HepG2 (cell line): ENCODE measurements at regions not wholly inside any gene's neighbourhood (a gene's known extent, or its start where the extent isn't known, plus 50 kb on each side); places are given as distances from the start of the nearest gene placed in this dataset.

ENCODE experiments used
- ATAC-seq: fragments of 200-7000 bp; cut with Tn5 transposase; 3 replicates; pipeline ENCODE4 v1.9.1; 2020; ENCODE audit warnings: mild to moderate bottlenecking, moderate library complexity
- BruUV-seq: library from RNA; stranded (reverse); fragments of 400-500 nt; replicated peaks from 2 replicates; lab custom pipeline; 2021; lab: Mats Ljungman, UMichigan
- CTCF ChIA-PET: fragments of 300-600 bp; formaldehyde crosslinking; extraction: SDS; loops from one replicate; lab custom pipeline; 2021; ENCODE audit warnings: low total read pairs, inconsistent platforms, low intra/inter-chr PET ratio; lab: Yijun Ruan, JAX
- POLR2A ChIA-PET: fragments of 350-600 bp; sonication (Branson Sonifier 250); formaldehyde crosslinking; loops from one replicate; lab custom pipeline; 2020; ENCODE audit warnings: antibody characterized with exemption, inconsistent platforms; lab: Yijun Ruan, JAX
- DNase-seq: peaks from one replicate; pipeline ENCODE4 v3.0.0-alpha.2; 2015; ENCODE audit warnings: low spot score
- FAIRE-seq: peaks from 3 replicates; lab custom pipeline; 2011; peaks lifted over from hg19 to GRCh38; lab: Jason Lieb, UNC
- H2AFZ ChIP-seq: one replicate; pipeline ENCODE4 v1.6.1; 2011; ENCODE audit warnings: low read length, inconsistent platforms
- H3K27ac ChIP-seq: fragments of 300-600 bp; 3 replicates; pipeline ENCODE4 v1.8.0; 2011; ENCODE audit warnings: mixed run types, mild to moderate bottlenecking, mixed read lengths, low read length, inconsistent platforms; ENCODE audit not compliant: insufficient read depth; ENCODE audit errors: extremely low read length
- H3K27me3 ChIP-seq, 2 experiments: fragments of 200-600 bp in 1 of 2; 2 replicates in 1 of 2; 3 replicates in 1 of 2; pipeline versions ENCODE4 v1.6.0 to v1.8.0; 2011; ENCODE audit warnings: low read length in 2 of 2, mild to moderate bottlenecking in 2 of 2, moderate library complexity in 2 of 2, inconsistent platforms in 1 of 2; ENCODE audit not compliant: insufficient read depth in 2 of 2, control insufficient read depth in 1 of 2
- H3K36me3 ChIP-seq, 2 experiments: fragments of 200-600 bp in 1 of 2; replicated peaks in 1 of 2; 2 replicates in 1 of 2; 3 replicates in 1 of 2; pipeline versions ENCODE4 v1.5.1 to v1.8.0; 2011; ENCODE audit warnings: low read length in 2 of 2, inconsistent platforms in 1 of 2; ENCODE audit not compliant: insufficient read depth in 2 of 2, control insufficient read depth in 1 of 2
- H3K4me1 ChIP-seq: 2 replicates; pipeline ENCODE4 v1.5.1; 2012; ENCODE audit warnings: low read length, inconsistent platforms; ENCODE audit not compliant: insufficient read depth
- H3K4me2 ChIP-seq: 2 replicates; pipeline ENCODE4 v1.6.0; 2011; ENCODE audit warnings: low read depth, low read length, inconsistent platforms
- H3K4me3 ChIP-seq, 3 experiments: fragments of 200-600 bp in 1 of 3; sonication (generic), shearing (Covaris generic) in 1 of 3; replicated peaks in 1 of 3; 2 replicates each; pipeline ENCODE4 v1.5.1; 2011 to 2016; ENCODE audit warnings: low read length in 3 of 3, inconsistent platforms in 2 of 3, low read depth in 2 of 3, mild to moderate bottlenecking in 2 of 3, control low read depth in 1 of 3, mixed read lengths in 1 of 3; ENCODE audit not compliant: insufficient read depth in 1 of 3
- H3K79me2 ChIP-seq: one replicate; pipeline ENCODE4 v1.6.1; 2011; ENCODE audit warnings: low read length, inconsistent platforms; ENCODE audit not compliant: insufficient read depth
- H3K9ac ChIP-seq: 2 replicates; pipeline ENCODE4 v1.6.0; 2011; ENCODE audit warnings: mild to moderate bottlenecking, low read depth, low read length, inconsistent platforms; ENCODE audit not compliant: insufficient read depth
- H3K9me3 ChIP-seq: 2 replicates; pipeline ENCODE4 v1.5.1; 2012; ENCODE audit warnings: mild to moderate bottlenecking, low read length
- H4K20me1 ChIP-seq: 2 replicates; pipeline ENCODE4 v1.6.0; 2011; ENCODE audit warnings: inconsistent platforms, mild to moderate bottlenecking, low read length, moderate library complexity; ENCODE audit not compliant: insufficient read depth
- NR3C1 ChIP-seq: sonication (generic); formaldehyde crosslinking; IDR thresholded peaks from 2 replicates; pipeline ENCODE4 v1.4.0; 2020; ENCODE audit warnings: missing genetic modification reagents
- PATZ1 ChIP-seq: sonication (generic); formaldehyde crosslinking; IDR thresholded peaks from 2 replicates; pipeline ENCODE4 v1.4.0; 2020; ENCODE audit warnings: missing genetic modification reagents
- STAT6 ChIP-seq: sonication (generic); formaldehyde crosslinking; IDR thresholded peaks from 2 replicates; pipeline ENCODE4 v1.4.0; 2020; ENCODE audit warnings: missing genetic modification reagents, mild to moderate bottlenecking, borderline replicate concordance
- U2AF2 ChIP-seq: fragments of 200-400 bp; formaldehyde crosslinking; IDR thresholded peaks from 2 replicates; pipeline ENCODE4 v1.6.1; 2017; ENCODE audit warnings: low read depth, mild to moderate bottlenecking, low read length
- ZBTB21 ChIP-seq: sonication (generic); formaldehyde crosslinking; IDR thresholded peaks from 2 replicates; pipeline ENCODE4 v1.4.0; 2020; ENCODE audit warnings: missing genetic modification reagents
- ZNF407 ChIP-seq: sonication (generic); formaldehyde crosslinking; IDR thresholded peaks from one replicate; pipeline ENCODE4 v1.5.1; 2020; ENCODE audit warnings: mild to moderate bottlenecking, missing genetic modification reagents; ENCODE audit errors: not compliant biosample characterization
- ZNF557 ChIP-seq: sonication (generic); formaldehyde crosslinking; IDR thresholded peaks from 2 replicates; pipeline ENCODE4 v1.4.0; 2020; ENCODE audit warnings: missing genetic modification reagents
- ZNF569 ChIP-seq: sonication (generic); formaldehyde crosslinking; IDR thresholded peaks from 2 replicates; pipeline ENCODE4 v1.5.0; 2020; ENCODE audit warnings: mild to moderate bottlenecking, missing genetic modification reagents, moderate library complexity, borderline replicate concordance
- WGBS: methylation state at CpG from one replicate; pipeline ENCODE4 v1.1.6; 2017; ENCODE audit warnings: low lambda C conversion rate; 5-methylcytosine and 5-hydroxymethylcytosine counted together
- in situ Hi-C: cut with HindIII; loops from 2 replicates; pipeline ENCODE4 v1.10.0; 2017; ENCODE audit warnings: low pct_unique_long_range_greater_than_20kb; ENCODE audit not compliant: extremely low pct_ligation_motif_present
- intact Hi-C: fragments of 100-400 bp; cut with micrococcal nuclease; formaldehyde crosslinking; loops from one replicate; pipeline ENCODE4 v1.10.0; 2022; ENCODE audit not compliant: unreplicated experiment

- in situ Hi-C loops = no loop called here
- no TSS peak for BruUV-seq
- CTCF ChIA-PET = no interaction called here
- intact Hi-C loops = no loop called here
- WGBS = 34% methylated on average over 22 of the region's 30 CpGs
- POLR2A ChIA-PET = no interaction called here
- no peaks in the 10 kb centered on the region for H3K79me2 ChIP-seq
- ATAC-seq = no peak
- no peaks in the 10 kb centered on the region for H3K36me3 ChIP-seq
- H3K4me2 ChIP-seq = no peak overlapping the region
- no peaks in the 10 kb centered on the region for H4K20me1 ChIP-seq
- H3K4me1 ChIP-seq = no peaks in the 10 kb centered on the region
- no peak overlapping the region for H2AFZ ChIP-seq
- no peak overlapping the region for H3K4me3 ChIP-seq
- H3K27ac ChIP-seq = no peak overlapping the region
- FAIRE-seq = no peak
- H3K9me3 ChIP-seq = no peaks in the 10 kb centered on the region
- H3K9ac ChIP-seq = no peak overlapping the region
- DNase-seq = no peak
- peaks cover 0 to 34% of the 10 kb centered on the region in 2 experiments; a peak in 4 of 5 replicates for H3K27me3 ChIP-seq
- no peak for TF ChIP-seq NR3C1
- TF ChIP-seq ZNF557 (CRISPR knock-in tag) = no peak
- TF ChIP-seq U2AF2 = no peak
- no peak for TF ChIP-seq ZNF569
- no peak for TF ChIP-seq STAT6
- no peak for TF ChIP-seq PATZ1
- no peak for TF ChIP-seq ZBTB21 (CRISPR knock-in tag)
- no peak for TF ChIP-seq ZNF407 (CRISPR knock-in tag)
These were observed 417.0 kb upstream of the ESRRG start for GRCh38 chr1:217140041-217140901.
